ENCODE measurements at regions not wholly inside any gene's neighbourhood (a gene's known extent, or its start where the extent isn't known, plus 50 kb on each side); places are given as distances from the start of the nearest gene placed in this dataset.

GRCh38 chr9:99601571-99602111, 220.0 kb upstream of the NR4A3 start:
- Histone ChIP-seq H3K4me1 (replicated peaks) (no peaks in the 10 kb centered on the region), H3K9me3 (no peaks in the 10 kb centered on the region), H3K4me3 (no peak overlapping the region), H3K36me3 (no peaks in the 10 kb centered on the region), H3K27ac (no peak overlapping the region), H3K27me3 (replicated peaks; ENCODE audit: insufficient read depth) (no peaks in the 10 kb centered on the region)
- TF ChIP-seq POLR2A (IDR thresholded peaks at IDR 0.05): no peak
- TF ChIP-seq CTCF (IDR thresholded peaks at IDR 0.05): no peak
- no peak for TF ChIP-seq POLR2AphosphoS5 (IDR thresholded peaks at IDR 0.05)
- intact Hi-C loops (cut with DNase I): no loop called here
- WGBS: 45% methylated on average over 6 of the region's 6 CpGs
- no peak for DNase-seq (ENCODE audit: low spot score)

GRCh38 chr9:99602854-99603253, 218.8 kb upstream of the NR4A3 start:
- Histone ChIP-seq H3K9me3 (no peaks in the 10 kb centered on the region), H3K27me3 (replicated peaks; ENCODE audit: insufficient read depth) (no peaks in the 10 kb centered on the region), H3K27ac (no peak overlapping the region), H3K36me3 (no peaks in the 10 kb centered on the region), H3K4me1 (replicated peaks) (no peaks in the 10 kb centered on the region), H3K4me3 (no peak overlapping the region)
- TF ChIP-seq POLR2A (IDR thresholded peaks at IDR 0.05) (no peak), CTCF (IDR thresholded peaks at IDR 0.05) (no peak), POLR2AphosphoS5 (IDR thresholded peaks at IDR 0.05) (no peak)
- DNase-seq (ENCODE audit: low spot score): no peak
- intact Hi-C loops (cut with DNase I): no loop called here

- Histone ChIP-seq H3K4me1 (replicated peaks) (no peaks in the 10 kb centered on the region), H3K27me3 (replicated peaks; ENCODE audit: insufficient read depth) (no peaks in the 10 kb centered on the region), H3K36me3 (no peaks in the 10 kb centered on the region), H3K27ac (no peak overlapping the region), H3K9me3 (no peaks in the 10 kb centered on the region), H3K4me3 (no peak overlapping the region)
- WGBS: 43% methylated on average over 5 of the region's 5 CpGs
- TF ChIP-seq POLR2AphosphoS5 (IDR thresholded peaks at IDR 0.05): no peak
- no peak for TF ChIP-seq POLR2A (IDR thresholded peaks at IDR 0.05)
- TF ChIP-seq CTCF (IDR thresholded peaks at IDR 0.05): no peak
- intact Hi-C loops (cut with DNase I): no loop called here
- no peak for DNase-seq (ENCODE audit: low spot score)
Observed at GRCh38 chr9:99605016-99605743, 216.5 kb upstream of the NR4A3 start.

GRCh38 chr9:99606296-99606695, 215.4 kb upstream of the NR4A3 start:
- no peak for TF ChIP-seq POLR2A (IDR thresholded peaks at IDR 0.05)
- TF ChIP-seq CTCF (IDR thresholded peaks at IDR 0.05): no peak
- no peak for TF ChIP-seq POLR2AphosphoS5 (IDR thresholded peaks at IDR 0.05)
- intact Hi-C loops (cut with DNase I): no loop called here
- no peak overlapping the region for H3K4me3 ChIP-seq
- no peaks in the 10 kb centered on the region for H3K4me1 ChIP-seq (replicated peaks)
- no peaks in the 10 kb centered on the region for H3K27me3 ChIP-seq (replicated peaks; ENCODE audit: insufficient read depth)
- no peak for DNase-seq (ENCODE audit: low spot score)
- 81% methylated on average over 2 of the region's 2 CpGs for WGBS
- no peaks in the 10 kb centered on the region for H3K36me3 ChIP-seq
- H3K27ac ChIP-seq: no peak overlapping the region
- no peaks in the 10 kb centered on the region for H3K9me3 ChIP-seq

GRCh38 chr9:99606957-99607356, 214.7 kb upstream of the NR4A3 start:
- H3K36me3 ChIP-seq: no peaks in the 10 kb centered on the region
- no peak overlapping the region for H3K27ac ChIP-seq
- no peak for TF ChIP-seq POLR2A (IDR thresholded peaks at IDR 0.05)
- TF ChIP-seq POLR2AphosphoS5 (IDR thresholded peaks at IDR 0.05): no peak
- TF ChIP-seq CTCF (IDR thresholded peaks at IDR 0.05): no peak
- intact Hi-C loops (cut with DNase I): no loop called here
- no peak for DNase-seq (ENCODE audit: low spot score)
- H3K4me3 ChIP-seq: no peak overlapping the region
- WGBS: 30% methylated on average over 4 of the region's 4 CpGs
- H3K27me3 ChIP-seq (replicated peaks; ENCODE audit: insufficient read depth): no peaks in the 10 kb centered on the region
- no peaks in the 10 kb centered on the region for H3K9me3 ChIP-seq
- H3K4me1 ChIP-seq (replicated peaks): no peaks in the 10 kb centered on the region
